ENCODE measurements at regions not wholly inside any gene's neighbourhood (a gene's known extent, or its start where the extent isn't known, plus 50 kb on each side); places are given as distances from the start of the nearest gene placed in this dataset.

DNA sequence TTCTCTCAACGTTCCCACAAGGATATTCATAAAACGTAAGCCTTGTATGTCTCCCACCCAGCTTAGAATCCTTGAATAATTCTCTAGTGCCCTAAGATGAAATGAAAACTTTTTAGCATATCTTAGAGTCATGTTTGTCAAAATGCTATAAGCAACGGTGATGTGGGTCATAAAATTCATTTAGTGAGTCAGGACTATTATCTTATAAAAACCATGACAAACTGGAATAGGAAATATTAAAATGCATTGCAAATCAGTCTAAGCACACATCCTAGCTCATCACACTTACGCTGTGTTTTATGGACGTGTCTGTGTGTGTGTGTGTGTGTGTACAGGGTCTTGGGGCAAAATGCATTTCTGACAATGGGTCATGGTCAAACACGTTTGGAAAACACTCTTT is 119.9 kb upstream of the ST6GAL2 start:
- Histone ChIP-seq H3K9ac (ENCODE audit: low read length) (no peak overlapping the region), H3K4me3 (ENCODE audit: control extremely low read depth in 1 of 5, extremely low read depth in 1 of 5, insufficient read depth in 1 of 5, low read depth in 2 of 5, low read length in 4 of 5) (no peak overlapping the region), H3K79me2 (ENCODE audit: control insufficient read depth, insufficient read depth, low read length) (no peaks in the 10 kb centered on the region), H3K9me3 (ENCODE audit: control extremely low read depth in 1 of 3, control insufficient read depth in 2 of 3, insufficient read depth in 1 of 3, low read length in 2 of 3) (peaks cover 0 to 7% (median 0%) of the 10 kb centered on the region in 3 donors), H3K4me1 (ENCODE audit: control insufficient read depth in 2 of 2, insufficient read depth in 2 of 2, low read length in 2 of 2) (no peaks in the 10 kb centered on the region), H3K27ac (ENCODE audit: low read length in 2 of 2) (no peak overlapping the region), H3K36me3 (replicated peaks in 1 of 2; ENCODE audit: control extremely low read depth in 1 of 2, control insufficient read depth in 1 of 2, extremely low read depth in 1 of 2, insufficient read depth in 2 of 2, low read length in 1 of 2) (no peaks in the 10 kb centered on the region), H3K4me2 (replicated peaks; ENCODE audit: low read depth, low read length, poor library complexity, severe bottlenecking) (no peak overlapping the region), H3K27me3 (replicated peaks in 1 of 4; ENCODE audit: control extremely low read depth in 1 of 4, control insufficient read depth in 3 of 4, insufficient read depth in 4 of 4, low read length in 3 of 4) (no peaks in the 10 kb centered on the region), H2AFZ (ENCODE audit: insufficient read depth, low read depth, low read length, poor library complexity, severe bottlenecking) (no peak overlapping the region), H4K20me1 (ENCODE audit: control insufficient read depth, insufficient read depth, low read length, poor library complexity, severe bottlenecking) (no peaks in the 10 kb centered on the region)
- DNase-seq (no peak), ATAC-seq (ENCODE audit: low read depth) (no peak)
- Mint-ChIP-seq H3K4me1 (no peaks in the 10 kb centered on the region), H3K4me3 (no peak overlapping the region), H3K27ac (no peak overlapping the region), H3K9me3 (ENCODE audit: insufficient read depth) (peaks cover 4% of the 10 kb centered on the region), H3K27me3 (no peaks in the 10 kb centered on the region)
- 71% methylated on average over 1 of the region's 6 CpGs for WGBS (ENCODE audit: insufficient coverage)
- intact Hi-C loops (cut with micrococcal nuclease): no loop called here
- POLR2A ChIA-PET: no interaction called here
- no peak for TF ChIP-seq EZH2 (IDR thresholded peaks at IDR 0.05; ENCODE audit: borderline replicate concordance, insufficient read depth, low read depth, low read length, poor library complexity, severe bottlenecking)
- TF ChIP-seq, protein P1, sequence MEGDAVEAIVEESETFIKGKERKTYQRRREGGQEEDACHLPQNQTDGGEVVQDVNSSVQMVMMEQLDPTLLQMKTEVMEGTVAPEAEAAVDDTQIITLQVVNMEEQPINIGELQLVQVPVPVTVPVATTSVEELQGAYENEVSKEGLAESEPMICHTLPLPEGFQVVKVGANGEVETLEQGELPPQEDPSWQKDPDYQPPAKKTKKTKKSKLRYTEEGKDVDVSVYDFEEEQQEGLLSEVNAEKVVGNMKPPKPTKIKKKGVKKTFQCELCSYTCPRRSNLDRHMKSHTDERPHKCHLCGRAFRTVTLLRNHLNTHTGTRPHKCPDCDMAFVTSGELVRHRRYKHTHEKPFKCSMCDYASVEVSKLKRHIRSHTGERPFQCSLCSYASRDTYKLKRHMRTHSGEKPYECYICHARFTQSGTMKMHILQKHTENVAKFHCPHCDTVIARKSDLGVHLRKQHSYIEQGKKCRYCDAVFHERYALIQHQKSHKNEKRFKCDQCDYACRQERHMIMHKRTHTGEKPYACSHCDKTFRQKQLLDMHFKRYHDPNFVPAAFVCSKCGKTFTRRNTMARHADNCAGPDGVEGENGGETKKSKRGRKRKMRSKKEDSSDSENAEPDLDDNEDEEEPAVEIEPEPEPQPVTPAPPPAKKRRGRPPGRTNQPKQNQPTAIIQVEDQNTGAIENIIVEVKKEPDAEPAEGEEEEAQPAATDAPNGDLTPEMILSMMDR (IDR thresholded peaks at IDR 0.05): no peak
- CTCF ChIA-PET: no interaction called here

DNA sequence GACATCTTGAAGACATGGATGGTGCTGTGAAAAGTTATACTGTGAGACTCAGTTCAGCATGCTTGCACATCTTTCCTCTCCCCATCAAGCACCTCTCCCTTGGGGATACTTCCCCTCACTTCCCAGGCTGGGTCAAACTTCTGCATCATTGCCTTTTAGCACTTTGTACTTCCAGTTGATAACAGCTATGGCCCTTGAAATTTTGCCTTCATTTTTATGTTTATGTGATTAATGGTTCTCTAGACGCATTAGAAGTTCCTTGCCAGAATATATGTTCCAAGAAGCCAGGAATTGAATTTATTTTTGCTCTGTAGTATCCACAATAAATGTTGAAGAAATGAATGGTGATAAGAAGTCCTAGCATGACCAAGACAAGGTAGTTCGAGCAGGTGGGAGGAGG is 120.9 kb upstream of the ST6GAL2 start:
- no peak for TF ChIP-seq EZH2 (IDR thresholded peaks at IDR 0.05; ENCODE audit: borderline replicate concordance, insufficient read depth, low read depth, low read length, poor library complexity, severe bottlenecking)
- TF ChIP-seq, protein P1 (IDR thresholded peaks at IDR 0.05): no peak
- Histone ChIP-seq H3K9ac (ENCODE audit: low read length) (no peak overlapping the region), H3K9me3 (ENCODE audit: control extremely low read depth in 1 of 3, control insufficient read depth in 2 of 3, insufficient read depth in 1 of 3, low read length in 2 of 3) (peaks cover 0 to 7% (median 0%) of the 10 kb centered on the region in 3 donors), H4K20me1 (ENCODE audit: control insufficient read depth, insufficient read depth, low read length, poor library complexity, severe bottlenecking) (no peaks in the 10 kb centered on the region), H3K4me2 (replicated peaks; ENCODE audit: low read depth, low read length, poor library complexity, severe bottlenecking) (no peak overlapping the region), H3K4me3 (ENCODE audit: control extremely low read depth in 1 of 5, extremely low read depth in 1 of 5, insufficient read depth in 1 of 5, low read depth in 2 of 5, low read length in 4 of 5) (no peak overlapping the region), H3K27ac (ENCODE audit: low read length in 2 of 2) (no peak overlapping the region), H3K36me3 (replicated peaks in 1 of 2; ENCODE audit: control extremely low read depth in 1 of 2, control insufficient read depth in 1 of 2, extremely low read depth in 1 of 2, insufficient read depth in 2 of 2, low read length in 1 of 2) (no peaks in the 10 kb centered on the region), H3K4me1 (ENCODE audit: control insufficient read depth in 2 of 2, insufficient read depth in 2 of 2, low read length in 2 of 2) (no peaks in the 10 kb centered on the region), H3K79me2 (ENCODE audit: control insufficient read depth, insufficient read depth, low read length) (no peaks in the 10 kb centered on the region), H3K27me3 (replicated peaks in 1 of 4; ENCODE audit: control extremely low read depth in 1 of 4, control insufficient read depth in 3 of 4, insufficient read depth in 4 of 4, low read length in 3 of 4) (no peaks in the 10 kb centered on the region), H2AFZ (ENCODE audit: insufficient read depth, low read depth, low read length, poor library complexity, severe bottlenecking) (no peak overlapping the region)
- ChIA-PET CTCF (no interaction called here), POLR2A (no interaction called here)
- Mint-ChIP-seq H3K27me3 (no peaks in the 10 kb centered on the region), H3K27ac (no peak overlapping the region), H3K4me3 (no peak overlapping the region), H3K9me3 (ENCODE audit: insufficient read depth) (peaks cover 4% of the 10 kb centered on the region), H3K4me1 (no peaks in the 10 kb centered on the region)
- 67% methylated on average over 1 of the region's 2 CpGs for WGBS (ENCODE audit: insufficient coverage)
- intact Hi-C loops (cut with micrococcal nuclease): no loop called here
- ATAC-seq (ENCODE audit: low read depth) (no peak), DNase-seq (no peak)

Data from B cell (primary cell).